ENCODE measurements at regions not wholly inside any gene's neighbourhood (a gene's known extent, or its start where the extent isn't known, plus 50 kb on each side); places are given as distances from the start of the nearest gene placed in this dataset.

DNA sequence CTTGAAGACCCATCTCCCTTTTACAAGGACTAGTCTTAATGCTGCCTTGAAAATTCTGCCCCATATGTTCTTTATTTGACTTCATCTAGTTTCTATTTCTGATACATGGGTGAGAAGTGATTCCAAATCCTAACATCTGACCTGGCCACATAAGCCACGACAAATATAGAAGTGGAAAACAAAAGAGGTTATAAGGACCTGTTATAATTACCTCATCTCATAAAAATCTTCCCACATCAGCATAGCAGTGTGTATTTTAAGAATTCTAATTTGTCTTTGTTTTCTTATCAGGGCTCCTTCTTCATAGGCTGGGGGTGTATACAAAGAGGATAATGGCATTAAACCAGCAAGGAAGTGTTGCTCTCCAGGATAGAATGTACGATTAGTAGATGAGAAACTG lies 1007.4 kb downstream of the TTLL7 start:
- H3K4me3 ChIP-seq (ENCODE audit: low read depth, low read length): no peak overlapping the region
- TF ChIP-seq, protein P1, sequence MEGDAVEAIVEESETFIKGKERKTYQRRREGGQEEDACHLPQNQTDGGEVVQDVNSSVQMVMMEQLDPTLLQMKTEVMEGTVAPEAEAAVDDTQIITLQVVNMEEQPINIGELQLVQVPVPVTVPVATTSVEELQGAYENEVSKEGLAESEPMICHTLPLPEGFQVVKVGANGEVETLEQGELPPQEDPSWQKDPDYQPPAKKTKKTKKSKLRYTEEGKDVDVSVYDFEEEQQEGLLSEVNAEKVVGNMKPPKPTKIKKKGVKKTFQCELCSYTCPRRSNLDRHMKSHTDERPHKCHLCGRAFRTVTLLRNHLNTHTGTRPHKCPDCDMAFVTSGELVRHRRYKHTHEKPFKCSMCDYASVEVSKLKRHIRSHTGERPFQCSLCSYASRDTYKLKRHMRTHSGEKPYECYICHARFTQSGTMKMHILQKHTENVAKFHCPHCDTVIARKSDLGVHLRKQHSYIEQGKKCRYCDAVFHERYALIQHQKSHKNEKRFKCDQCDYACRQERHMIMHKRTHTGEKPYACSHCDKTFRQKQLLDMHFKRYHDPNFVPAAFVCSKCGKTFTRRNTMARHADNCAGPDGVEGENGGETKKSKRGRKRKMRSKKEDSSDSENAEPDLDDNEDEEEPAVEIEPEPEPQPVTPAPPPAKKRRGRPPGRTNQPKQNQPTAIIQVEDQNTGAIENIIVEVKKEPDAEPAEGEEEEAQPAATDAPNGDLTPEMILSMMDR (IDR thresholded peaks at IDR 0.05; ENCODE audit: low read depth, low read length, missing control alignments): no peak
- no peak for DNase-seq (ENCODE audit: low read depth)

DNA sequence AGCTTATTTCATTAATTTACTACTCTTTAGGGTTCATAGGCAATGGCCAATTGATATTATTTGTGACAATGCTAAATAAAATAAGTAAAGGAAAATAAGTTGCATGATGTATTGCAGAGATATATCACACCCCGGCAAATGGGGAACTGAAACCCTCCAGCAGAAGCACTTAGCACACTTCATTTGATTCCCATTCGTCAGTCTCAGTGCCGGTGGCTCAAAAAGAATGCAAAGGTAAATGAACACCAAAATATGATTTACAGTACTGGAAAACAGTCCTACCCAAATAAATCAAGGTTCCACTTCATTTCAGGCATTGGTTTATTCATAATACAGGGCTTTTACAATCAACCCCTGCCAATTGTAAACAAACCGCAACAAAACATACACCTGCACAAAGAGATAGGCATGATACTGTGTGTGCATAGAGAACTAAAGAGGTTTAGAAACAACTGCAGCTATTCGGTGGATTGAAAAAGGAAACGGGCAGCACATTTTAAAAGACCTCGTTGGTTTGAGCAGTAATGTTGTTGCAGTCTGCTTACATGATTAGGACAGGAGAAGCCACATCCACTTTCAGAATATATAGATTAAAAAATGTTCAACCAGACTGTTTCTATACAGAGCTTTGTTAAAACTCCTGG lies 1019.2 kb downstream of the TTLL7 start:
- peak; percentile 3 for DNase-seq (ENCODE audit: low read depth)
- H3K4me3 ChIP-seq (ENCODE audit: low read depth, low read length): no peak overlapping the region
- TF ChIP-seq, protein P1 (IDR thresholded peaks at IDR 0.05; ENCODE audit: low read depth, low read length, missing control alignments): no peak

DNA sequence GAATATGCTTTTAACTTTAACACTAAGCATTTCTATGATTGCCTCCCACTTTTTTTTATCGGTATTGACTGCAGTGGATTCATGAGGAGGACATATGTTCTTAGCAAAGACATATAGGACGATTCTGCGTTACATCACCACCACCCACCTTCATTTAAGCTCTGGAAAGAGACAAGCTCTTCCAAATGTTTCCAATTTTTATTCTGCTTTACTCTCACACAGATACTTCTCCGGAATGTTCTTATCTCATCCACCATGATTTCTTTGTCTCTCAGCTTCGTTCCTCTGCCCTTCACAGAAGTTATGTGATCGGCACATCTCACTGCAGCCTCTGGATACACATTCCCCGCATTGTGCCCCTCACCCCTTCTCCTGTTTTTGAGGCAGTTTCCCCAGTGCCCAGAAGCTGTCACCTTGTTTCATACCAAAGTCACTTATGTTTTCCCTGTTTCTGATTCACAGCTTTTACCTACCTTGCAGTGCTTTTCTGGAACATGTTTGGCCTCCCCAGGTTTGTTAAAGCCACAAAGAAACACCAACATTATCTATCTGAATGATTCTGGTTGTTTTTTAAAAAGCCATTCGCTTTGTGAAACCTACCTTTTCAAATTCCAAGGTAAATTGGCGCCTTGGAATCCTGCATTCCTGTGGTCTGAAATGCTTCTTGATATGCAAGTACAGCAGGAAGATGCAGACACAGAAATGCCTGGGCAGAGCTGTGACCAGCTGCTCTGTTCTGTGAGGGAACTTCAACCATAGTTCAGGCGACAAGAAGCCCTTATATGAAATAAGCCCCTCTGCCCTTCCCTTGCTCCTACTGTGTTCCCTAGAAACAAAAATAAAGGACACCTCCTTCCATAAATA lies 1020.2 kb downstream of the TTLL7 start:
- TF ChIP-seq, protein P1 (IDR thresholded peaks at IDR 0.05; ENCODE audit: low read depth, low read length, missing control alignments): no peak
- no peak for DNase-seq (ENCODE audit: low read depth)
- H3K4me3 ChIP-seq (ENCODE audit: low read depth, low read length): no peak overlapping the region

DNA sequence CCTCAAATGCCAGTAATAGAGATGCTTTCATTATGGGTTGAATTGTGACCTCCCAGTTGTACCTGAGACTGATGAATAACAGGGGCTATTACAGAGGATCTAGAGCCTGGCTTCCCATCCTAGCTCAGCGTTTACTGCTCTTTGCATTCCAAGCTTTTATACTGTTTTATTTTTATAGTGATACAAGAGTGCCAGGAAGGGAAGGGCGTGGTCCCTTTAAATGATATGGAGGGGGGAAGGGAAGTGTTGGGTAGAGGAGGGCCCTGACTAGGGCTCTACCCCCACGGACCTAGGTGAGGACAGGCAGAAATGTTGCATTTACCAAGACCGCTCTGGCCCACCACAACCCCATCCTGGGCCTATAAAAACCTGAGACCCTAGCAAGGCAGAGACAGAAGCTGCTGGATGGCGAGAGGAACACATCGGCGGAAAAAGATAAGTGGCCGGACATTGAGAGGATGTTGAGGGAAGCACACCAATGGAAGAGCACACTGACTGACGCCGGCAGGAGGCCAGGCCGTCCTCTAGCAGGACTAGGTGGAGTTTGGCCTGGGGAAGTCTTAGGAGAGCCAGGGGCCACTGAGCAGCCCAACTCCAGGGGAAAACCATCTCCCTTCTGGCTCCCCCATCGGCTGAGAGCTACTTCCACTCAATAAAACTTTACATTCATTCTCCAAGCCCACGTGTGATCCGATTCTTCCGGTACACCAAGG lies 1025.9 kb downstream of the TTLL7 start:
- no peak for DNase-seq (ENCODE audit: low read depth)
- no peak overlapping the region for H3K4me3 ChIP-seq (ENCODE audit: low read depth, low read length)
- TF ChIP-seq, protein P1 (IDR thresholded peaks at IDR 0.05; ENCODE audit: low read depth, low read length, missing control alignments): no peak

DNA sequence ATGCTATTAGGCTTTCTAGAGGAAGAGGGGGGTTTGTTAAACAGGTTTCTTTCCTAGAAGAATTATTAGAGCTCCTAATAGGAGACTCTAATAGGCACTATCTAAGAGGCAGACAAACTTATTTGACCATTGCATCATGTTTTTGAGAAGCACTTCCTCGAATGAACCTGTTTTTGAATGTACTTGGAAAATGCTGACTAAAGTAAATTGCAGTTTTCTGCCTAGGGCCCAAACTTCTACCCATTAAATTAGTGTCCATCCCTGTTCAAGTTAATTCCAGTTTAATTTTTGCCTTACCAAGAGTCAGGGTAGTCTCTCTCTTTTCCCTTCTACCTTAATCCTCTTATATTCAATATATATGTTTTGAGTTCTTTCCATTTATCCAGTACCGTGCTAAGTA lies 1029.6 kb downstream of the TTLL7 start:
- TF ChIP-seq, protein P1 (IDR thresholded peaks at IDR 0.05; ENCODE audit: low read depth, low read length, missing control alignments): no peak
- H3K4me3 ChIP-seq (ENCODE audit: low read depth, low read length): no peak overlapping the region
- DNase-seq (ENCODE audit: low read depth): no peak

DNA sequence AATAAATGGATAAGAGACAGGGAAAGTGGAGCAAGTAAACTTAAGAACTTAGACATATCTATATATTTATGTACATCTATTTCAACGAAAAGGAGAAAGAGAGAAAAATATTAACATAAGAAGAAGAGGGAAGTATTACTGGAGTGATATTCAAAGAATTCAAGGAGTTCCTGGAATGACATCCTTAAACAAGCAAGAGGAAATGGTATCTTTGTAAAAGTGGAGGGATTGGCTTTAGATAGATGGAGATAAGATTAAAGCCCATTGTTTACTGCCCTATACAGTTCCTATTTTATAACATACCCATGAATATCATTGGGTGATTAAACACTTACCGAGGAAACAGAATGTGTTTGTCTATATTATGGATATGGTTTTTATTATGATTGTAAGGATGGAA lies 1036.3 kb downstream of the TTLL7 start:
- DNase-seq (ENCODE audit: low read depth): no peak
- no peak overlapping the region for H3K4me3 ChIP-seq (ENCODE audit: low read depth, low read length)
- TF ChIP-seq, protein P1 (IDR thresholded peaks at IDR 0.05; ENCODE audit: low read depth, low read length, missing control alignments): no peak

Measured in GM12864 (cell line).